Gastrocnemius medialis (tissue), 4 donors: ENCODE measurements at regions not wholly inside any gene's neighbourhood (a gene's known extent, or its start where the extent isn't known, plus 50 kb on each side); places are given as distances from the start of the nearest gene placed in this dataset.
"Not testable (repeated sequence)": the region's sequence is repeated elsewhere in the genome, so short reads cannot be mapped to it uniquely, and the experiment has no call there.

ENCODE experiments used
- ATAC-seq, 2 donors: fragments of 150-250 bp; one replicate each; pipeline ENCODE4 v1.9.1; 2016
- DNase-seq, 2 donors: peaks; one replicate each; pipeline ENCODE4 v3.0.0-alpha.2; 2019
- H3K27ac ChIP-seq, 4 donors: fragments of 200-600 bp; sonication (generic); 1 replicate in 1 of 4; 2 replicates in 3 of 4; pipeline ENCODE4 v1.5.1; 2016 to 2018; ENCODE audit warnings: mild to moderate bottlenecking in 2 of 4, moderate library complexity in 1 of 4
- H3K27me3 ChIP-seq, 3 donors: fragments of 200-600 bp; sonication (generic) in 2 of 3; 1 replicate in 1 of 3; 2 replicates in 2 of 3; pipeline versions ENCODE4 v1.5.1 to v1.6.0; 2016 to 2019; ENCODE audit warnings: mild to moderate bottlenecking in 1 of 3, moderate library complexity in 1 of 3
- H3K36me3 ChIP-seq, 2 donors: fragments of 200-600 bp; sonication (generic) in 1 of 2; one replicate each; pipeline ENCODE4 v1.5.1; 2017 to 2018
- H3K4me1 ChIP-seq, 2 donors: fragments of 200-600 bp; sonication (generic) in 1 of 2; one replicate each; pipeline ENCODE4 v1.5.1; 2016 to 2017; ENCODE audit warnings: mild to moderate bottlenecking in 2 of 2
- H3K4me3 ChIP-seq, 4 donors: fragments of 200-600 bp; sonication (generic) in 3 of 4; 1 replicate in 1 of 4; 2 replicates in 3 of 4; pipeline ENCODE4 v1.5.1; 2016 to 2019; ENCODE audit warnings: mild to moderate bottlenecking in 2 of 4
- H3K9me3 ChIP-seq, 3 donors: fragments of 200-600 bp; sonication (generic) in 2 of 3; 1 replicate in 1 of 3; 2 replicates in 2 of 3; pipeline ENCODE4 v1.5.1; 2016 to 2019
- POLR2A ChIP-seq, 2 donors: fragments of 450-650 bp; IDR thresholded peaks; one replicate each; pipeline ENCODE4 v1.6.1; 2017; ENCODE audit warnings: antibody characterized with exemption in 2 of 2, mild to moderate bottlenecking in 2 of 2, moderate library complexity in 2 of 2
- in situ Hi-C, 4 donors: fragments of 200-750 bp; cut with MboI; loops; one replicate each; pipeline versions ENCODE4 v1.15.0 to v1.8.0; 2017; ENCODE audit warnings: low sequenced_read_pairs in 4 of 4
- intact Hi-C: fragments of 100-400 bp; cut with DNase I; formaldehyde crosslinking; loops from one replicate; pipeline ENCODE4 v1.15.1; 2023; ENCODE audit warnings: low total_unique reads
- TF ChIP-seq, protein P1 (sequence below), 5 experiments: fragments of 450-650 bp in 3 of 5; fragments of 200-600 bp in 2 of 5; sonication (generic) in 2 of 5; IDR thresholded peaks in 4 of 5; conservative IDR thresholded peaks in 1 of 5; 1 replicate in 4 of 5; 2 replicates in 1 of 5; pipeline ENCODE4 v1.5.1; 2016 to 2019; ENCODE audit warnings: antibody characterized with exemption in 5 of 5, mild to moderate bottlenecking in 3 of 5, moderate library complexity in 3 of 5

DNA sequence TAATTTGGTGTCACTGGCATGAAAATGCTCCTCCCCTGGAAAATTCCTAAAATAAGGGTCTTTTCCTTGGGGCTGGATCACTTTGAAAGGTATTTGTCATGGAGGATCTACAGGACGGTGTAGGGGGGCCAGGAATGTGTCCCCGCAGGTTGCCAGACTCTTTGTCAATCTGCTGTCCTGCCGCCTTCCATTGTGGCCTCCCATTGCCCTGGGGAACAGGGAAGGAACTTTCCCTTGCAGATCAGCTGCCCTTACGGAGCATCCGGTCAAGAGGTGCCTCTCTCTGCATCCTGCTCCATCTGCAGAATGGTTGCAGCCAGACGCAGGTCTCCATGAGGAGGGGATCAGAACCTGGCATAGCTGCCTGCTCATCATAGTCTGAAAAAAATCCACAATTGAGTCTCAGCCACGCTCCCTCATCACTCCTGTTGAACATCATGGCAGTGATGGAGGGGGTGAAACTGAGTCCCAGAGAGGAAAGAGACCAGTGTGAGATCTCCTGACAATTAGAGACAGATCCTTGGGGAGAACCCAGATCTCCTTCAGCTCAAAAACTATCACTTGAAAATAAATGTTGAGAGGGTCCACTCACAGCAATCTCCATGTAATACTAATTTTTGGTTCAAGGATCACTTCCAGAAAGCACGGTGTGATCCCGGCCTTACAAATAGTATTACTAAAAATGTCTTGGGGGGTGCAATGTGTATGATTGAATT is 244.8 kb downstream of the MYCN start:
- intact Hi-C loops, result no loop called here

GRCh38 chr2:16184341-16184890 is 244.1 kb downstream of the MYCN start:
- Histone ChIP-seq H3K4me1 (no peaks in the 10 kb centered on the region), H3K27me3 (no peaks in the 10 kb centered on the region), H3K9me3 (no peaks in the 10 kb centered on the region), H3K27ac (no peak overlapping the region), H3K36me3 (no peaks in the 10 kb centered on the region), H3K4me3 (no peak overlapping the region)
- intact Hi-C loops, result no loop called here
- in situ Hi-C loops, result no loop called here
- DNase-seq (no peak), ATAC-seq (no peak)
- no peak for TF ChIP-seq POLR2A (IDR thresholded peaks at IDR 0.05)
- TF ChIP-seq, protein P1, sequence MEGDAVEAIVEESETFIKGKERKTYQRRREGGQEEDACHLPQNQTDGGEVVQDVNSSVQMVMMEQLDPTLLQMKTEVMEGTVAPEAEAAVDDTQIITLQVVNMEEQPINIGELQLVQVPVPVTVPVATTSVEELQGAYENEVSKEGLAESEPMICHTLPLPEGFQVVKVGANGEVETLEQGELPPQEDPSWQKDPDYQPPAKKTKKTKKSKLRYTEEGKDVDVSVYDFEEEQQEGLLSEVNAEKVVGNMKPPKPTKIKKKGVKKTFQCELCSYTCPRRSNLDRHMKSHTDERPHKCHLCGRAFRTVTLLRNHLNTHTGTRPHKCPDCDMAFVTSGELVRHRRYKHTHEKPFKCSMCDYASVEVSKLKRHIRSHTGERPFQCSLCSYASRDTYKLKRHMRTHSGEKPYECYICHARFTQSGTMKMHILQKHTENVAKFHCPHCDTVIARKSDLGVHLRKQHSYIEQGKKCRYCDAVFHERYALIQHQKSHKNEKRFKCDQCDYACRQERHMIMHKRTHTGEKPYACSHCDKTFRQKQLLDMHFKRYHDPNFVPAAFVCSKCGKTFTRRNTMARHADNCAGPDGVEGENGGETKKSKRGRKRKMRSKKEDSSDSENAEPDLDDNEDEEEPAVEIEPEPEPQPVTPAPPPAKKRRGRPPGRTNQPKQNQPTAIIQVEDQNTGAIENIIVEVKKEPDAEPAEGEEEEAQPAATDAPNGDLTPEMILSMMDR (IDR thresholded peaks at IDR 0.05 in 4 of 5, conservative IDR thresholded peaks at IDR 0.05 in 1 of 5), result no peak

More for the DNA sequence above, 244.8 kb downstream of the MYCN start:
- Histone ChIP-seq H3K27ac (no peak overlapping the region), H3K4me1 (no peaks in the 10 kb centered on the region), H3K27me3 (no peaks in the 10 kb centered on the region), H3K9me3 (no peaks in the 10 kb centered on the region), H3K36me3 (no peaks in the 10 kb centered on the region), H3K4me3 (no peak overlapping the region)
- ATAC-seq, result no peak
- DNase-seq, result no peak
- in situ Hi-C loops, result no loop called here
- TF ChIP-seq POLR2A (IDR thresholded peaks at IDR 0.05), result no peak

GRCh38 chr2:16183345-16183744 is 243.0 kb downstream of the MYCN start:
- H3K4me3 ChIP-seq, result no peak overlapping the region
- H3K27ac ChIP-seq, result no peak overlapping the region
- no peak for TF ChIP-seq POLR2A (IDR thresholded peaks at IDR 0.05)
- TF ChIP-seq, protein P1 (IDR thresholded peaks at IDR 0.05 in 4 of 5, conservative IDR thresholded peaks at IDR 0.05 in 1 of 5), result no peak
- H3K36me3 ChIP-seq, result no peaks in the 10 kb centered on the region
- no peaks in the 10 kb centered on the region for H3K9me3 ChIP-seq
- no peak for ATAC-seq
- H3K4me1 ChIP-seq, result no peaks in the 10 kb centered on the region
- in situ Hi-C loops (no loop called here), intact Hi-C loops (no loop called here)
- no peaks in the 10 kb centered on the region for H3K27me3 ChIP-seq
- no peak for DNase-seq

- Histone ChIP-seq H3K27me3 (no peaks in the 10 kb centered on the region), H3K4me1 (no peaks in the 10 kb centered on the region), H3K36me3 (no peaks in the 10 kb centered on the region), H3K27ac (no peak overlapping the region), H3K9me3 (no peaks in the 10 kb centered on the region), H3K4me3 (no peak overlapping the region)
- intact Hi-C loops, result no loop called here
- DNase-seq (no peak), ATAC-seq (no peak)
- in situ Hi-C loops, result no loop called here
- TF ChIP-seq POLR2A (IDR thresholded peaks at IDR 0.05), result no peak
- TF ChIP-seq, protein P1 (IDR thresholded peaks at IDR 0.05 in 4 of 5, conservative IDR thresholded peaks at IDR 0.05 in 1 of 5), result no peak
Observed at GRCh38 chr2:16182841-16183240, 242.5 kb downstream of the MYCN start.

- DNase-seq, in situ Hi-C loops, H3K27ac ChIP-seq, H3K9me3 ChIP-seq, H3K27me3 ChIP-seq, H3K36me3 ChIP-seq, ATAC-seq, H3K4me3 ChIP-seq, H3K4me1 ChIP-seq, intact Hi-C loops: not testable (repeated sequence)
Observed at GRCh38 chr2:16182311-16182815, 242.0 kb downstream of the MYCN start.
